ENCODE measurements at regions not wholly inside any gene's neighbourhood (a gene's known extent, or its start where the extent isn't known, plus 50 kb on each side); places are given as distances from the start of the nearest gene placed in this dataset.
"Not testable (repeated sequence)": the region's sequence is repeated elsewhere in the genome, so short reads cannot be mapped to it uniquely, and the experiment has no call there.

- TF ChIP-seq NFE2L2 (IDR thresholded peaks at IDR 0.05; ENCODE audit: low read depth, low read length); CTCF (conservative IDR thresholded peaks at IDR 0.05; ENCODE audit: low read depth, low read length); SMC3 (IDR thresholded peaks at IDR 0.05; ENCODE audit: low read depth, low read length); MAZ (IDR thresholded peaks at IDR 0.05; ENCODE audit: borderline replicate concordance, low read depth, low read length); RCOR1 (IDR thresholded peaks at IDR 0.05; ENCODE audit: insufficient replicate concordance, low read length); MXI1 (IDR thresholded peaks at IDR 0.05; ENCODE audit: borderline replicate concordance, low read depth, low read length); MAFK (IDR thresholded peaks at IDR 0.05; ENCODE audit: low read depth, low read length); RFX5 (IDR thresholded peaks at IDR 0.05; ENCODE audit: low read depth, low read length); RAD21 (IDR thresholded peaks at IDR 0.05; ENCODE audit: low read length): not testable (repeated sequence)
Observed at GRCh38 chr13:63757683-63758082, 2342.0 kb upstream of the PCDH20 start.
